ENCODE measurements at regions not wholly inside any gene's neighbourhood (a gene's known extent, or its start where the extent isn't known, plus 50 kb on each side); places are given as distances from the start of the nearest gene placed in this dataset.

GRCh38 chr18:76255070-76255683 is 239.9 kb downstream of the ZNF516 start:
- no peak for DNase-seq (ENCODE audit: low read depth in 1 of 2, low spot score in 1 of 2)

DNA sequence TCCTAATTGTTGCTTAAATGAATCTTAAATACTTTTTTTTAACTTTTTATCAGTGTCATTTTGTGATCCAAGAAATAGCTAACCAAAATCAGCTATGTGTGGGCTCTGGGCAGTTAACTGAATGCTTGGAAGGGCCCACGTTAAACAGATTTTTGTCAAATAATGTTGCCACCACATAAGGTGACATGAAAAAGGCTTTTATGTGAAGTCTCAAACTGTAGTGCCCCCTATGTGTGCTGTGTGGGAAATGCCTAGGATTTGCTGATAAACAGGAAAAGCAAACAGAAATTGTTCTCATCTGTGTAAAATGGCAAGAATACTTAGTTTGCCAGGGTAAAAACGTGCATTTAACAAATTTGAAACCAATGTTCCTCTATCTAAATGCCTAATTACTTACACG is 242.2 kb downstream of the ZNF516 start:
- no peak for DNase-seq (ENCODE audit: low read depth in 1 of 2, low spot score in 1 of 2)

- no peak for DNase-seq (ENCODE audit: low read depth in 1 of 2, low spot score in 1 of 2)
Observed at GRCh38 chr18:76252139-76252538, 242.9 kb downstream of the ZNF516 start.

GRCh38 chr18:76251691-76252090 is 243.4 kb downstream of the ZNF516 start:
- DNase-seq (ENCODE audit: low read depth in 1 of 2, low spot score in 1 of 2), result no peak

GRCh38 chr18:76246590-76246989 is 248.5 kb downstream of the ZNF516 start:
- DNase-seq (ENCODE audit: low read depth in 1 of 2, low spot score in 1 of 2), result no peak

DNA sequence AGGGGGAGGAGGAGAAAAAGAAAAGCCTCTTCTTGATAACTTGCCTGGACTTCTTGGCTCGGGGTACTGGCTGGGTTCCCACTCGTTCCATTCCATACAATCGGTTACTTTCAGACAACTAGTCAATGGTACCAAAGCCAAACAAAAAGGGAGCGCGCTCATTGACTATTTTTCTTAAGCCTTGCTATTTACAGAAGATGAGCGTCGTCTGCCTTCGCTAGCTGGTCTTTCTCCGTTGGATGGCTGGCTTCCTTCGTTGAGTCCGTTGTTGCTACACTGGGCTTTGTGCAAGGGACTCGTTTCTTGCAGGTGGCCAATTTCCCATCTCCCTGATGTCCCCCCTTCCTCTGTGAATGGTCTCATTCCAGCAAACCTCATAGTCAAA is 260.4 kb downstream of the ZNF516 start:
- no peak for DNase-seq (ENCODE audit: low read depth in 1 of 2, low spot score in 1 of 2)

DNA sequence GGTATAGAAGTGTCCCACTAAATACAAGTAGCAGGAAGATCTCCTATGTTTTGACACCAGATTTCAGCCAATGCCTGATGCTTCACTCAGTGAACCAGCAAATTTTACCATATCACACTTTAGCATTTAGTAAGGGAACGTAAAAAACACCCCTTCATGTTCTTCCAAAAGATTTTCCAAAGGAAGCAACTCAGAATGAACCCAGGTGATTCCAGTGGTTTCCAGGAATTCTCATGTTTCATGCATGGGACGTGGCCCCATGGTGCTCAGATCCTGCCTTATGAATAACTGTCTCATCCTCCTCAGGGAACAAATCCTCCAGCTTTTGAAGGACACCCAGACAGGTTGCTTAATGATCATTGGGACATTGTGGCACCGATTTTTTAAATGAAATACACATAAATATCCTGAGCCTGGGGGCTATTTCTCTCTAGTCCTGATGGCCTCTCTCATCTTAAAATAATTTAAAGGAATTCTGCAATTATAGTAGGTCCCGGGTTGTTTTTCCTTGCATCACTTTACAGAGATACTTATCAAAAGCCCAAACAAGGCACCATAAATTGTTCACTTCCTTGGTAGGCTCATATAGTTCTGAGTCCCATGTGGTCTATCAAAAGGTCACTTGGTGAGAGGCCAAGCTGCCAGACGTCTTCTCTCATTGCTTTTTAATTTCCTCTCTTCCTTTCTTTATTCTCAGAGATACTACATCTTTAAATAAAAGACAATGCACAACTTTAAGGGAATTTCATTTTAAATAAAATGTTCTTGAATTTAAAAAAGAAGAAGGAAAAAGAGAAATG is 261.0 kb downstream of the ZNF516 start:
- no peak for DNase-seq (ENCODE audit: low read depth in 1 of 2, low spot score in 1 of 2)

DNA sequence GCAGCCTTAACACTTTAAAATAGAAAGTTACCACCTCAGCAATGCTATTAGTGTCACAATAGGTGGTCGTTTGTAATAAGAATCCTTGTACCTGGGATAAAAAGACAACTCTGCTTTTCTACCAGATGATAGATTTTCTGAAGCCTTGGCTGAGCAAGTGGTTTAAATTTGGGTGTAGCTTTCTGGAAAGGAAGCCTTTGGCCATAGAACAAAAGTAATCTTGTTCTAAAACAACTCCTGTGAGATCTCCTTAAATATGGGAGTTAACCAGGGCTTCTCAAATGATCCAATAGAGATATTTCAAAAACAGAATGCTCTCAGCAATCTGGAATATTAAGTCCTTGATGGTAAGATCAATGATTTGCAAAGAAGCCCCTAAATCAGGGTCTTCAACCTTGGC is 261.6 kb downstream of the ZNF516 start:
- DNase-seq (ENCODE audit: low read depth in 1 of 2, low spot score in 1 of 2), result no peak

DNA sequence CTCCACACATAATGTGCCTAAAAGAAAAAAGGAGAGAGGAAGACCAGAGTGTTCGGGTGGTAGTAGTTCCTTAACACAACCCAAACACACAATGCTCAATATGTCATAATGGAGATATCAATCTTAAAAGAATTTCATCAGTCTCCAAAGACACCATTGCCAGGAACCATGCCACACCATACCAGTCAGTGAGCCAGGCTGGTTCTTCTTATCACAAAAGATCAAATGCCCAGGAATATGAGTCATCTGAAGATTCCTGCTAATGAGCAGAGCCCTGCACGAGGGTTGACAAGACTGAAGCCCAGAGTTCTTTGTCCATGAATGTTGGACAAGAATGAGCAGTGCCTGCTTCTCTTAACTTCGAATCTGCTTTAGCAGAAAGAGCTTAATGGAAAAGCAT is 262.3 kb downstream of the ZNF516 start:
- no peak for DNase-seq (ENCODE audit: low read depth in 1 of 2, low spot score in 1 of 2)

- DNase-seq (ENCODE audit: low read depth in 1 of 2, low spot score in 1 of 2), result no peak
Observed at GRCh38 chr18:76232010-76232409, 263.0 kb downstream of the ZNF516 start.

GRCh38 chr18:76231402-76231801 is 263.6 kb downstream of the ZNF516 start:
- DNase-seq (ENCODE audit: low read depth in 1 of 2, low spot score in 1 of 2), result no peak

GRCh38 chr18:76230791-76231190 is 264.3 kb downstream of the ZNF516 start:
- DNase-seq (ENCODE audit: low read depth in 1 of 2, low spot score in 1 of 2), result no peak

- DNase-seq (ENCODE audit: low read depth in 1 of 2, low spot score in 1 of 2), result no peak
Observed at GRCh38 chr18:76228716-76229115, 266.3 kb downstream of the ZNF516 start.

- no peak for DNase-seq (ENCODE audit: low read depth in 1 of 2, low spot score in 1 of 2)
Observed at GRCh38 chr18:76227759-76228158, 267.3 kb downstream of the ZNF516 start.

DNA sequence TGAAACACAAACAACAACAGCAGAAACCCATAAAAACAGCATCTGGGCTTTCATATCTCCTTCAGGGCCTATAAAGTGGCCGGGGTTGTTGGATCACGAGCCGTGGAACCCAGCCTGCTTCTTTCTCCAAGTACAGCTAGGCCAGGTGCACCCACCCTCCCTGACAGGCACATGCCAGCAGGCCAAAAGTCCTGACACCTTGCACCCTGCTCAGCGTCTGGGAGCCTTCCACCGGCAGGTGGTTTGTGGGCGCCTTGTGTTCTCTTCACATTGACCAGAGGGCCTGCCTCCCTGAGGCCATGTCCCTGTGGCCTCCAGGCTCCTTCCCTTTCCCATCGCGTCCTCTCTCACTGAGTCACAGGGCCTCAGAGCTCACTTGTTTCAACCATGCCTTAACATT is 271.6 kb downstream of the ZNF516 start:
- no peak for DNase-seq (ENCODE audit: low read depth in 1 of 2, low spot score in 1 of 2)

- no peak for DNase-seq (ENCODE audit: low read depth in 1 of 2, low spot score in 1 of 2)
Observed at GRCh38 chr18:76219023-76219422, 276.0 kb downstream of the ZNF516 start.

- no peak for DNase-seq (ENCODE audit: low read depth in 1 of 2, low spot score in 1 of 2)
Observed at GRCh38 chr18:76216096-76216495, 278.9 kb downstream of the ZNF516 start.

DNA sequence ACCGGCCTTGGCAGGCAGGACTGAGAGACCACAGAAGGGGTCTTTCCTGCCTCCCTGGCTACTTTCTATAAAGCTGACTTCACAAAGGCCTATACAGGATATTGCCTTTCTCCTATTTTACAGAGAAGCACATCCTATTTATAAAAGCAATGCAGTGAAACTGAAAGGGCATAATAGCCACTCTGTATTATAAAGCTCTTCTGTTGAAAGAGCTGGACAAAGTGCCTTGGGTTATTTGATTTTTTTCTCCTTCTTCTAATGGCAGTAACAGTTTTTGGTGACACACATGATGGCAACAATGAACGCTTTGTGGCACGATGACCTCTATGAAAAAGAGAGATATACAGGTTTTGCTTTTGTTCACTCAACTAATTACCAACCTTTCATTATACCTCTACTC is 281.1 kb downstream of the ZNF516 start:
- no peak for DNase-seq (ENCODE audit: low read depth in 1 of 2, low spot score in 1 of 2)

GRCh38 chr18:76212960-76213359 is 282.1 kb downstream of the ZNF516 start:
- no peak for DNase-seq (ENCODE audit: low read depth in 1 of 2, low spot score in 1 of 2)

DNA sequence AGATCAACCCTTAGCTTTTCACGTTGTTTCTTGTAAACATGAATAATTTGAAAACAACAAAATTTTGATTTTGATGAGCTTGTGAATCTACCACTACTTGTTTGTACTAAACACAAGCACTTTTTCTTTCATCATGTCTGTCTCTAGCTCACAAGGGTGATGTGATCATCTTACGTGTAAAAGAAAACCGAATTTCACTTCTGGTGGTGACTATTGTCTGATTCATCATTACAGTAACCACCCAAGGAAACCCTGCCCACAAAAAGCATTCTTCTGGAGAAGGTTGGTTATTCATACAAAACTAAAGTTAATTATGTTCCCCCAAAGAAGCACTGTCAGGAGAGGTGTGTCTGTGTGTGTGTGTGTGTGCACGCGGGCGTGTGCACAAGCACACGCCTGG is 285.4 kb downstream of the ZNF516 start:
- DNase-seq (ENCODE audit: low read depth in 1 of 2, low spot score in 1 of 2), result no peak

DNA sequence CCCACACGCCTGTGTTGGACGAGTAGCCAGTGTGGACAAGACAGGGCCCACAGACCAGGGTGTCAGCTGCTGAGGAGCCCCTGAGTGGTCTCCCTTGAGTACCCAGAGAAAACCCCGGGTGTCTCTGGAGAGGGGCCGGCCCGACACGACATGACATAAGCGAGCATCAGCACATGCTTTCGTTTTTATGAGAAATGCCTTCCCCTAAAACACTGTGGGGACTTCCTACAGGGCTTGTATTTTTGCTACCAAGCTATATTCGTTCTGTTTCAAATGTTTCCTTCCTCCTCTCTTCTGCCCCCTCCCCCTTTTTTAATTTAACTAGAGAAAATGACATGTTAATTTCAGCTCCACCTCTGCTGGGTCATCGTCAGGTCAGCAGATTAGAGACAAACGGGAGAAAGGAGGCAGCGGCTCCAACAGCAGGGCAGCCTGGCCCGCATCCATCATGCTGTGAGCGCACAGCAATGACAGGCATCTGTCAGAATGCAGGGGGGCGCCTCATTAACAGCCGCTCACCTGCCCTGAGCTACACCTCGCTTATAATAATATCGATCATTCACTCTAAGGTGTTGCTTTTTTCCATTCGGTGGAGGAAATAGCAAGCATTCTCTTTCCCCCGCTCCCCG is 286.2 kb downstream of the ZNF516 start:
- DNase-seq (ENCODE audit: low read depth in 1 of 2, low spot score in 1 of 2), result no peak

GRCh38 chr18:76205906-76206305 is 289.1 kb downstream of the ZNF516 start:
- DNase-seq (ENCODE audit: low read depth in 1 of 2, low spot score in 1 of 2), result no peak
